ENCODE measurements at regions not wholly inside any gene's neighbourhood (a gene's known extent, or its start where the extent isn't known, plus 50 kb on each side); places are given as distances from the start of the nearest gene placed in this dataset.

DNA sequence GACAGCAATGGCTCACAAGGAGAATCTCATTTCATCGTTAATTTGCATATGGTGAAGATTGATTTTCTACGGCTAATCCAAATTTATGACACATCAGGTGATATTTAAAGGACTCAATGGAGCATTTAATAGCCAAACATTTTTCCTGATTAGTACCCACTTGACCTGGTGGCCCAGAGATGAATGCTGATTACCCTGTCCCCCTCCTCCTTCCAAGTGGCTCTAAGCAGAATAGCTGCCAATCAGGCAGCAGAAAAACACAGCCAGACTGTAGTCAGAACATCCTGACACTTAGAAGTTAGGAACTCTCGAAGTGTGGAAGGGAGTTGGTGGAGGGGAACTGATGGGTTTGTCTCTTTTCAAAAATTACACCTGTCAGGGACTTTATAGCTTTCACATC lies 302.5 kb downstream of the ZNF621 start:
- H3K27ac Mint-ChIP-seq = no peak overlapping the region
- H3K36me3 Mint-ChIP-seq = no peaks in the 10 kb centered on the region
- H3K27me3 Mint-ChIP-seq = peaks cover 4% of the 10 kb centered on the region
- H3K9me3 Mint-ChIP-seq (ENCODE audit: low read depth) = no peaks in the 10 kb centered on the region
- no peaks in the 10 kb centered on the region for H3K4me1 Mint-ChIP-seq (ENCODE audit: low read depth)
- no peak overlapping the region for H3K4me3 Mint-ChIP-seq

DNA sequence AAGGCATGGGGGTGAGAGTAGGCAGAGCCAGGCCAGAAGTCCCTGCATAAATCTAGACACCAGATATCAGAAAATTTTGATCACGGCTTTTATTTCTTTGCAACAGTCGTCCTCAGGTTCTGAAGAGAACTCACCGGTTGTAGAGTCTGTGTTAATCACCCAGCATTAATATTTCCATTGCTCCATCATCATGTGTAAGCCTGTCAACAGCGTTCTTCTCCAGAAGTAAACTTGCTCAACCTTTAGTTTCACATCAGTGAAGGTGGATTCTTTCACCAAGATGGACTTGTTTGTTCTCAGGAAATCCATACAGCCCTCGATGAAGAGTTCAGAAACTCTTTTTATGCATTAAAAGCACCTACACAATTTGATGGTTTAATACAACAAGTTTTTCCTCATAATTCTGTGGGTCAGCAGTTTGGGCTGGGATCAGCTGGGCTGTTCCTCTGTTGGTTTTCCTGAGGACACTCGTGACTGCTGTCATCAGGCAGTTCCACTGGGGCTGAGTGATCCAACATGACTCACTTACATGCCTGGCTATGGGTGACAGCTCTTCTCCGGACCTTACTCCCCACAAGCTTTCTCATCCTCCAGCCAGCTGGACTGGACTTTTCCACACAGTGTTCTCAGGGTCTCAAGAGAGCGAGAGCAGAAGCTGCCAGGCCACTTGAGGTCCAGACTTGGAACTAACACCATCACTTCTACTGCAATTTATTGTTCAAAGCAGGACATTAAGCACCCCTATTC lies 303.4 kb downstream of the ZNF621 start:
- H3K27ac Mint-ChIP-seq = no peak overlapping the region
- no peaks in the 10 kb centered on the region for H3K36me3 Mint-ChIP-seq
- H3K4me3 Mint-ChIP-seq = no peak overlapping the region
- H3K4me1 Mint-ChIP-seq (ENCODE audit: low read depth) = no peaks in the 10 kb centered on the region
- peaks cover 5% of the 10 kb centered on the region for H3K27me3 Mint-ChIP-seq
- no peaks in the 10 kb centered on the region for H3K9me3 Mint-ChIP-seq (ENCODE audit: low read depth)

DNA sequence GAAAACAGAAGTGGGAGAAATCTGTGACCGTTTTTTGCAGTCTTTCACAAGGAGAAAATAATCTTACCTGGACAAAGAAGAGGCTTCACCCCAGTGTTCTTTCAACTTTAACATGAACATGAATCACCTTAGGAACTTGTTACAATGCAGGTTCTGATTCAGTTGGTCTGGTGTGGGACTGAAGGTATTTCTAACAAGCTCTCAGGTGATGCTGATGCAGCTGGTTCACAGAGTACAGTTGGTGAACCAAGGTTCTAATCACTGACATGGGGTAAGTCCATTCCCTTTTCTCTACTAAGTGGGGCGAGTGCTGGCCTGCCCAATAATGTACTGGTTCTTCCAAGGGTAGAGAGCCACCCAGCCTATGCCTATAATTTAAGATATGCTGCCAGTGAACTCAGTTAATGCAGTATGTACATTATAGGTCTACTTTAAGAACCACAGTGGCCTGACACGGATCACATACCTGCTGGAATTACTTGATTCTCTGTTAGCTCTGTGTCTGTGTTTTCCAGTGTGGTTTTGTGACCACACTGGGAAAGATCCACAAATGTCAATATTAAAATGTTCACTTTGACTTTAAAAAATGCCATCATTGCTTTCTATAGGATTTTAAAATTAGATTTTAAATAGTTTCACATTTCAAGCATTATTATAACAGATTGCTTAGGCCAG lies 304.1 kb downstream of the ZNF621 start:
- H3K27me3 Mint-ChIP-seq = peaks cover 5% of the 10 kb centered on the region
- no peak overlapping the region for H3K27ac Mint-ChIP-seq
- H3K9me3 Mint-ChIP-seq (ENCODE audit: low read depth) = no peaks in the 10 kb centered on the region
- no peaks in the 10 kb centered on the region for H3K4me1 Mint-ChIP-seq (ENCODE audit: low read depth)
- H3K4me3 Mint-ChIP-seq = no peak overlapping the region
- no peaks in the 10 kb centered on the region for H3K36me3 Mint-ChIP-seq

DNA sequence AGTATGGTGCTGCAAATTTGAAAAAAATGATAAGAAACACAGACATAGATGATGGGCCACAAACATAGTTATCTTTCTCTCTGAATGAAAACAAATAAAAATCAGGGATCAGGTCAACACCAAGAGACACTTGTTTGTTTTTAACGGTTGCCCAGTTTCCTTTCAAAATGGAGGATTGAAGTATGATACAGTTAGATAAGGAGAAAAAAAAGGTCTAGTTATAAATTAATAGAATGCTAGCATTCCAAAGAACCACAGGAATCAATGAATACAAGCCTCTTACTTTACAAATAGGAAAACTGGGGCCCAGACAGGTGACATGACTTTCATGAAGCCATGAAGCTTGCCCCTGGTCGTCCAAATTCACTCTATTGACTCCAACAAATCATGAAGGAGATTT lies 305.1 kb downstream of the ZNF621 start:
- Mint-ChIP-seq H3K4me1 (ENCODE audit: low read depth) (no peaks in the 10 kb centered on the region), H3K4me3 (no peak overlapping the region), H3K36me3 (no peaks in the 10 kb centered on the region), H3K27ac (no peak overlapping the region), H3K9me3 (ENCODE audit: low read depth) (no peaks in the 10 kb centered on the region), H3K27me3 (peaks cover 10% of the 10 kb centered on the region)

DNA sequence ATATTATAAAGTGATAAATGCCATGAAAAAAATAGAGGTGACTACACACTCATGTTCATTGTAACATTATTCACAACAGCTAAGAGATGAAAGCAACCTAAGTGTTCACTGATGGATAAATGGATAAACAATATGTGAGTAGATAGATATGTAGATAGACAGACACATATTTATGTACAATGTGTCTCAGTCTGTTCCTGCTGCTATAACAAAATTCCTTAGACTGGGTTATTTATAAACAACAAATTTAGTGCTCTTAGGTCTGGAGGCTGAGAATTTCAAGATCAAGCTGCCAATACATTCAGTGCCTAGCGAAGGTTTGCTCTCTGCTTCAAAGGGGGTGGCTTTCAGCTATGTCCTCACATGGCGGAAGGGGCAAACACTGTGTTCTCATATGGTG lies 312.5 kb downstream of the ZNF621 start:
- no peaks in the 10 kb centered on the region for H3K9me3 Mint-ChIP-seq (ENCODE audit: low read depth)
- H3K4me3 Mint-ChIP-seq = no peak overlapping the region
- H3K36me3 Mint-ChIP-seq = no peaks in the 10 kb centered on the region
- no peak overlapping the region for H3K27ac Mint-ChIP-seq
- peaks cover 6% of the 10 kb centered on the region for H3K27me3 Mint-ChIP-seq
- no peaks in the 10 kb centered on the region for H3K4me1 Mint-ChIP-seq (ENCODE audit: low read depth)

DNA sequence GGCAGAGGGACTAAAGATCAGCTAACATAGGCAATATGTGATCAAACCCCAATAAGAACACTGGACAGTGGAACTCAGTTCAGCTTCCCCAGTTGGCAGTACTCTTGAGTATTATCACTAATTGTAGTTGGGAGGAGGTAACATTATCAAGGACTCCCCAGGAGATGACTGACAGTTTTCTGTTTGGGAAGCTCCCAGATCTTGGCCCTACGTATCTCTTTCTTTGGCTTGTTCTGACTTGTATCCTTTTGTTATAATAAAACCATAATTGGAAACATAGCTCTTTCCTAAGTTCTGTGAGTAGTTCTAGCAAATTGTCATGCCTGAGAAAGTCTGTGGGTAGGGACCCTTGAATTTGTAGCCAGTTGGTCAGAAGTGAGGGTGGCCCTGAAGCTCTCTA lies 316.4 kb downstream of the ZNF621 start:
- Mint-ChIP-seq H3K4me1 (ENCODE audit: low read depth) (no peaks in the 10 kb centered on the region), H3K4me3 (no peak overlapping the region), H3K36me3 (no peaks in the 10 kb centered on the region), H3K9me3 (ENCODE audit: low read depth) (no peaks in the 10 kb centered on the region), H3K27ac (no peak overlapping the region), H3K27me3 (no peaks in the 10 kb centered on the region)

DNA sequence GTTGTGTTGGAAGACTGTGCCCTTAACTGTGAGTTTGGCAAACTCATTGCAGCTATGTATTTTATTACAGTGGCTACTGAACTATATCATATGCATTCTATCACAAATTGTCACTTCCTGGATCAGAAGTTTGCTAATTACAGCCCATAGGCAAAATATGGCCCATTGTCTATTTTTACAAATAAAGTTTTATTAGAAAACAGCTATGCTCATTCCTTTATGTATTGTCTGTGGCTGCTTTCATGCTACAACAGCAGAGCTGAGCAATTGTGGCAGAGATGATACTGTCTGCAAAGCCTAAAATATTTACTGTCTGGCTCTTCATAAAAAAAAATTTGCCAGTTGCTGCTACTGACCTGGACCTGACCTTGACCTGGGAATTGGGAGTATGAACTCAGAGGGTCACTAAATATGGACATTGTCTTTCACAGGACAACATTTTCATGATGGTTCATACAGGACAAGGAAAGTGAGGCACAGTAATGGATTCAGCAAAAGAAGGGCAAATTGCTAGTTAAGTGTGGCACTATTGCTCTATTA lies 316.9 kb downstream of the ZNF621 start:
- Mint-ChIP-seq H3K9me3 (ENCODE audit: low read depth) (no peaks in the 10 kb centered on the region), H3K27ac (no peak overlapping the region), H3K4me3 (no peak overlapping the region), H3K4me1 (ENCODE audit: low read depth) (no peaks in the 10 kb centered on the region), H3K27me3 (no peaks in the 10 kb centered on the region), H3K36me3 (no peaks in the 10 kb centered on the region)

DNA sequence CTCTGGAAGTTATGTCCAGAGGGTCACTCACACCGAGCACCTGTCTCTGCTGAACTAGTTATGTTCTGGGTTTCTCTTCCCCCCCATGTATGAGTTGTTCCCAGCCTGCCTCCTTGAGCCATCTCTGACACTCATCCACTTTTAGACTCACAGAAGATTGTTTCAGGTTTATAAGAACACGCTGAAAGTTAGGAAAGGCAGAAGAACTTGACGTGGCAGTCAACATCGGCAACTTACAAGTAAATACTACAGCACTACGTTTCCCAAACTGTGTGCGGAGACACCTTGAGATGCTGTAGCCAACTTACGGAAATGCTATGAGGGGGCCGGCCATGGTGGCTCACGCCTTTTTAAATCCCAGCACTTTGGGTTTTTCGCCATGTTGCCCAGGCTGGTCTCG lies 318.0 kb downstream of the ZNF621 start:
- no peaks in the 10 kb centered on the region for H3K4me1 Mint-ChIP-seq (ENCODE audit: low read depth)
- no peaks in the 10 kb centered on the region for H3K9me3 Mint-ChIP-seq (ENCODE audit: low read depth)
- no peak overlapping the region for H3K27ac Mint-ChIP-seq
- no peaks in the 10 kb centered on the region for H3K36me3 Mint-ChIP-seq
- H3K27me3 Mint-ChIP-seq = no peaks in the 10 kb centered on the region
- H3K4me3 Mint-ChIP-seq = no peak overlapping the region

DNA sequence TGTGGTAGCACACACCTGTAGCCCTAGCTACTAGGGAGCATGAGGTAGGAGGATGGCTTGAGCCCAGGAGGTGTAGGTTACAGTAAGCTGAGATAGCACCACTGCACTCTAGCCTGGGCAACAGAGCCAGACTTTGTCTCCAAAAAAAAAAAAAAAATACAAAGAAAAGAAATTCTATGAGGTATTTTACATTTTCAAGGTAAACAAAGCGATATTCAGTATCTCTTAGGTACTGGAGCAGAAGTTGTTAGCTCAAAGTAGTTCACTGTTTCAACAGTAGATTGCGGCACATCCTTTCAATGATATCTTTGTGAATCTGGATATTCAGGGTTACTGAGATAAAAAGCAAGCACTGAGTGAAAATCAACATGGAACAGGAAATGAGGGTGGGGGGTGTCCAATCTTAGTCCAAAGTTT lies 318.5 kb downstream of the ZNF621 start:
- Mint-ChIP-seq H3K36me3 (no peaks in the 10 kb centered on the region), H3K27ac (no peak overlapping the region), H3K4me1 (ENCODE audit: low read depth) (no peaks in the 10 kb centered on the region)

DNA sequence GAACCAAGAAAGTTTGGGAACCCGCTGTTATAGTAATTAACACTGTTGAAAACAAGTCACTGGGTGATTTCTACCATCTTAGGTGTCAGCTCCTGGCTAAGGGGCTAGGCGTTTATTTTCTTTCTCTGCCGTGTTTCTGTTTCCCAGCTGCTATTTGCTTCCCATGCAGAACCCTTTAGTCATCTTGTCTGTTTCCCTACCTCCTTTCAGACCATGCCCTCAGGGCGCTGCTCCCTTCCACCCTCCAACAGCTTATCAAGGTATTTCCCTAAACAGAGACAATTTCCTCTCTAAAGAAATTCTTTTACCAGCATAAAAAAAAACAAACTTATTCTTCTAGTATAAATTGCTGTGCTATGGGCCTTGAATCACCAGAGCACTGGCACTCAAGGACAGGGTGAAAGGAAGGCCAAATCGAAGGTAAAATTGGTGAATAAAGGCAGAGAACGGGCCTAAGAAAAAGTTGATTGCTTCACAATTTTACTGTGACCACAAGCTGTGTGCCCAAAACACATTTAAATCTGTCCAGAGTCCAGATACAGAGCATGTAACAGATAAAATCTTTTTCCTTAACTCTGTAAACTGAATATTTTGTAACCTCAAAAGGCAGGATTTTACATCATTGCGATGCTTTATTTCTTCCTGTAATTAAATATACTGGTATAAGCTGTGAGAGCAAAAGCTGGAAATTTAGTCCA lies 319.2 kb downstream of the ZNF621 start:
- no peaks in the 10 kb centered on the region for H3K4me1 Mint-ChIP-seq (ENCODE audit: low read depth)
- H3K27me3 Mint-ChIP-seq = no peaks in the 10 kb centered on the region
- H3K9me3 Mint-ChIP-seq (ENCODE audit: low read depth) = no peaks in the 10 kb centered on the region
- no peak overlapping the region for H3K4me3 Mint-ChIP-seq
- H3K36me3 Mint-ChIP-seq = no peaks in the 10 kb centered on the region
- no peak overlapping the region for H3K27ac Mint-ChIP-seq

More for the DNA sequence above, 318.5 kb downstream of the ZNF621 start:
- no peak overlapping the region for H3K4me3 Mint-ChIP-seq
- H3K9me3 Mint-ChIP-seq (ENCODE audit: low read depth) = no peaks in the 10 kb centered on the region
- H3K27me3 Mint-ChIP-seq = no peaks in the 10 kb centered on the region

DNA sequence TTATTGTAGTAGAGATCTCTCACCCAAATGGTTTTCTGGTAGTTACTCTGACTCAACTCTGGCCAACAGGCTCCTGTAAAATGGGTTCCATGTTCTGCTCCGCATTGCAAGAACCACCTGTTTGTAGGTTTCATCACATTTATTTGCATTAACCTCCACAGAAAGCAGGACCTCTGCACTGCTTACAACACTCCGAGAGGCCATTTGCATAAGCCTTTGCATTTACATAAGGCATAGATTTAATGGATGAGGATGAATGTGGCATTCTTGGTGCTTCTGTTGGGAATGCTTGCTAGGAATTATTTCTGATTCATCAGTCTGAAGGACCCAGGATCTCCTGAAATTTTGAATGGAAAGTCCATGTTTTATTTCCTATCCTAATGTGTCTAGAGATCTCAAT lies 320.1 kb downstream of the ZNF621 start:
- no peaks in the 10 kb centered on the region for H3K9me3 Mint-ChIP-seq (ENCODE audit: low read depth)
- H3K27me3 Mint-ChIP-seq = no peaks in the 10 kb centered on the region
- H3K27ac Mint-ChIP-seq = no peak overlapping the region
- no peaks in the 10 kb centered on the region for H3K36me3 Mint-ChIP-seq
- H3K4me3 Mint-ChIP-seq = no peak overlapping the region
- H3K4me1 Mint-ChIP-seq (ENCODE audit: low read depth) = no peaks in the 10 kb centered on the region

DNA sequence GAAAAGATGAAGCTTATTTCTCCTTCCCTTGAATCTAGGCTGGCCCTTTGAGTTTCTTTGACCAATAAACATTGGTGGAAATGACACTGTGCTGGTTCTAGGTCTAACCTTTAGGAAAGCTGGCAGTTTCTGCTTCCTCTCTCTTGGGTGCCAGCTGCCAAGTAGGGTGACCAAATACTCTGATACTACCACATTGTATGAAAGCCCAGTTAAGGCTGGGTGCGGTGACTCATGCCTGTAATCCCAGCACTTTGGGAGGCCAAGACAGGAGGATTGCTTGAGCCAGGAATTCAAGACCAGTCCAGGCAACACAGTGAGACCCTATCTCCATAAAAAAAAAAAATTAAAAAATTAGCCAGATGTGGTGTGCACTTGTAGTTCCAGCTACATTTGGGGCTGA lies 320.7 kb downstream of the ZNF621 start:
- H3K36me3 Mint-ChIP-seq = no peaks in the 10 kb centered on the region
- no peak overlapping the region for H3K27ac Mint-ChIP-seq
- H3K4me1 Mint-ChIP-seq (ENCODE audit: low read depth) = no peaks in the 10 kb centered on the region
- no peak overlapping the region for H3K4me3 Mint-ChIP-seq
- H3K27me3 Mint-ChIP-seq = no peaks in the 10 kb centered on the region
- H3K9me3 Mint-ChIP-seq (ENCODE audit: low read depth) = no peaks in the 10 kb centered on the region

DNA sequence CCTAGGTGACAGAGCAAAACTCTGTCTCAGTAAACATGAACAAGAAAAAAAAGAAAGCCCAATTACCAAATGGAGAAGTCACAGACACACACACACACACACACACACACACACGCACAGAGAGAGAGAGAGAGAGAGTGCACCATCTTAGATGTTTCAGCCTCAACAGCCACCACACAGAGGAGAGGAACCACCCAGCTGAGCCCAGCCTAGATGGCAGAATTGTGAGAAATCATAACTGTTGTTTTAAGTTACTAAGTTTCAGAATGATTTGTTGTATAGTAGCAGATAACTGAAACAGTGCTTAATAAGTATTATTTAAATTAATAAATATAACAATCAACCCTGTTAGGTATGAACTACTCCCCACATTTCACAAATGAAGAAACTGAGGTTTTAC lies 321.2 kb downstream of the ZNF621 start:
- Mint-ChIP-seq H3K27ac (no peak overlapping the region), H3K4me1 (ENCODE audit: low read depth) (no peaks in the 10 kb centered on the region), H3K27me3 (no peaks in the 10 kb centered on the region), H3K4me3 (no peak overlapping the region), H3K36me3 (no peaks in the 10 kb centered on the region), H3K9me3 (ENCODE audit: low read depth) (no peaks in the 10 kb centered on the region)

DNA sequence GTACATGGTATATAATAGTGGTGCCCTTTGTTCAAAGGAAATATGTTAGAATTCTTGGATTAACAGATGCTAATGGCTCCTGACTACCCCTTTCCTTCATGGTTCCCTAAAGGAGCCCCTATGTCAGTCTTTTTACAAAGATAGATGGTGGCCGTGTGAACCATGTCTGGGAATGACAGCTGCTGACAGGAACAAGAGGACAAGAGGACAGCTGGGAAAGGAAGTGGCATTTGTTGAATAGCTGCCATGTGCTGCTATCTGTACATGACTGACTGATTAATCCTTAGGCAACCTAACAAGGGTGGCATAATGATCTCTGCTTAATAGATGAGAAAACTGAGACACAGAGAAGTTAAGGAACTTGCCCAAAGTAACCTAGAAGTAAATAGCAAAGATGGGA lies 321.7 kb downstream of the ZNF621 start:
- Mint-ChIP-seq H3K27ac (no peak overlapping the region), H3K4me1 (ENCODE audit: low read depth) (no peaks in the 10 kb centered on the region), H3K4me3 (no peak overlapping the region), H3K27me3 (no peaks in the 10 kb centered on the region), H3K36me3 (no peaks in the 10 kb centered on the region), H3K9me3 (ENCODE audit: low read depth) (no peaks in the 10 kb centered on the region)

DNA sequence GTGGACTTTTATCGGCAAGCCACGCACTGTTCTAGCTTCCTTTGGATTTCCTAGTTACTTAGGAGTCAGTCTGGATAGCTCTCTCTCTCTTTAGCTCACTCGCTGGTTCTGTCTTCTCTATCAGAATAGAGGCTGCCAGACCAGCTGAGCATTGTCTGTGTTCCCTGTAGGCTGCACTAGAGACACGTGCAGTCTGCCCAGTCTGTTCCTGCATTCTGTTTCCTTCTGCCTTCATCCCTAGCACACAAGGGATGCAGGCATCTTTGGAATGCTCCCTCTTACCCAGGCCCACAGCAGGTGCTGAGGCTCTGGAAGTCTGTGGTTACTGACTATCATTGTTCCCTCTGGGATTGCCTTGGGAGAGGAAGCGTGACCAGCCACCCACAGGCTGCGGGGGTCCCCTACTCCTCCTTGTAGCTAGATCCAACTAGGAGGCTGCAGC lies 322.8 kb downstream of the ZNF621 start:
- H3K4me1 Mint-ChIP-seq (ENCODE audit: low read depth) = no peaks in the 10 kb centered on the region
- no peak overlapping the region for H3K27ac Mint-ChIP-seq
- H3K9me3 Mint-ChIP-seq (ENCODE audit: low read depth) = no peaks in the 10 kb centered on the region
- H3K27me3 Mint-ChIP-seq = no peaks in the 10 kb centered on the region
- no peaks in the 10 kb centered on the region for H3K36me3 Mint-ChIP-seq
- H3K4me3 Mint-ChIP-seq = no peak overlapping the region

Data from activated naive CD8-positive, alpha-beta T cell (primary cell).